A673 (cell line): ENCODE measurements at regions not wholly inside any gene's neighbourhood (a gene's known extent, or its start where the extent isn't known, plus 50 kb on each side); places are given as distances from the start of the nearest gene placed in this dataset.

Experiments used
- BruUV-seq: library from RNA; stranded (reverse); fragments of 400-500 nt; replicated peaks from 2 replicates; lab custom pipeline; 2021; lab: Mats Ljungman, UMichigan
- CTCF ChIA-PET: fragments of 300-600 bp; sonication (Branson Sonifier 250); formaldehyde crosslinking; loops from one replicate; lab custom pipeline; 2022; ENCODE audit warnings: antibody characterized with exemption; lab: Charles Lee
- POLR2A ChIA-PET: fragments of 300-600 bp; sonication (Branson Sonifier 250); formaldehyde crosslinking; loops from one replicate; lab custom pipeline; 2022; ENCODE audit warnings: antibody characterized with exemption; ENCODE audit not compliant: low non-redundant PET; lab: Charles Lee
- DNase-seq: peaks from one replicate; pipeline ENCODE4 v3.0.0-alpha.2; 2015; ENCODE audit warnings: low spot score
- H3K27ac ChIP-seq: fragments of 200-600 bp; sonication (generic); 2 replicates; pipeline ENCODE4 v1.5.1; 2016; ENCODE audit warnings: mixed run types, low read depth, mild to moderate bottlenecking, mixed read lengths, antibody characterized with exemption, low read length; ENCODE audit not compliant: poor library complexity, severe bottlenecking
- H3K27me3 ChIP-seq: fragments of 200-600 bp; sonication (generic); replicated peaks from 2 replicates; pipeline ENCODE4 v1.6.1; 2017; ENCODE audit warnings: mixed run types, low read depth, mild to moderate bottlenecking, mixed read lengths, antibody characterized with exemption, low read length; ENCODE audit not compliant: insufficient read depth, poor library complexity
- H3K36me3 ChIP-seq: fragments of 200-600 bp; sonication (generic); 2 replicates; pipeline ENCODE4 v1.6.1; 2016; ENCODE audit warnings: mixed run types, mild to moderate bottlenecking, mixed read lengths, antibody characterized with exemption, low read length; ENCODE audit not compliant: insufficient read depth, poor library complexity, severe bottlenecking
- H3K4me1 ChIP-seq: fragments of 200-600 bp; sonication (generic); 2 replicates; pipeline ENCODE4 v1.6.1; 2017; ENCODE audit warnings: mixed run types, mild to moderate bottlenecking, mixed read lengths, antibody characterized with exemption, low read length; ENCODE audit not compliant: insufficient read depth, poor library complexity, severe bottlenecking
- H3K4me3 ChIP-seq: fragments of 200-600 bp; sonication (generic); 2 replicates; pipeline ENCODE4 v1.5.1; 2016; ENCODE audit warnings: low read depth, mixed run types, mild to moderate bottlenecking, mixed read lengths, low read length; ENCODE audit not compliant: poor library complexity, severe bottlenecking
- H3K9me3 ChIP-seq: fragments of 200-600 bp; sonication (generic); 2 replicates; pipeline ENCODE4 v1.6.1; 2016; ENCODE audit warnings: mixed run types, low read depth, mild to moderate bottlenecking, mixed read lengths, antibody characterized with exemption, low read length; ENCODE audit not compliant: poor library complexity, severe bottlenecking
- CTCF ChIP-seq: fragments of 300-800, 200-600 bp; sonication (generic); conservative IDR thresholded peaks from 2 replicates; pipeline ENCODE4 v1.5.1; 2017; ENCODE audit warnings: low read depth, mild to moderate bottlenecking, antibody characterized with exemption, low read length, moderate library complexity, mixed read lengths
- EZH2 ChIP-seq: fragments of 200-600 bp; sonication (generic); IDR thresholded peaks from 2 replicates; pipeline ENCODE4 v1.6.1; 2017; ENCODE audit warnings: borderline replicate concordance, low read depth, mild to moderate bottlenecking, mixed read lengths, antibody characterized with exemption, low read length; ENCODE audit not compliant: poor library complexity, severe bottlenecking
- intact Hi-C: fragments of 100-400 bp; cut with micrococcal nuclease; formaldehyde crosslinking; loops from one replicate; pipeline ENCODE4 v1.10.0; 2022; ENCODE audit not compliant: unreplicated experiment

DNA sequence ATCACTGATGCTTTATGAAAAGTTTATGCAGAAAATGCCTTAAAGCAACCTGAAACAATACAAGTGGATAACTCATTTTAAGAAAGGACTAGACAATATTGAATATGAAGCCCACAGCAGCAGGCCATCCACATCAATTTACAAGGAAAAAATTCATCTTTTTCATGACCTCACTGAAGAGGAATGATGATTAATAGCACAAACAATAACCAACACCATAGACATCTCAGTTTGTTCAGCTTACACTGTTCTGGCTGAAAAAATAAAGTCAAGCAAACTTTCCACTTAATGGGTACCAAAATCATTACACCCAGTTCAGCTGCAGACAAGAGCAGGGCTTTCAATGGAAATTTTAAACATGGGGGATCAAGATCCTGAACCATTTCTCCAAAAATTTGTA is 380.6 kb upstream of the NEGR1 start:
- Histone ChIP-seq H3K4me3 (no peak overlapping the region), H3K9me3 (no peaks in the 10 kb centered on the region), H3K27me3 (no peaks in the 10 kb centered on the region), H3K36me3 (no peaks in the 10 kb centered on the region), H3K4me1 (no peaks in the 10 kb centered on the region), H3K27ac (no peak overlapping the region)
- ChIA-PET CTCF (no interaction called here), POLR2A (no interaction called here)
- intact Hi-C loops: no loop called here
- no peak for TF ChIP-seq CTCF
- no peak for TF ChIP-seq EZH2
- no peak for DNase-seq
- no TSS peak for BruUV-seq

- TF ChIP-seq CTCF (no peak), EZH2 (no peak)
- H3K27ac ChIP-seq: no peak overlapping the region
- H3K4me1 ChIP-seq: peaks cover 11% of the 10 kb centered on the region
- no peaks in the 10 kb centered on the region for H3K27me3 ChIP-seq
- BruUV-seq: no TSS peak
- POLR2A ChIA-PET: no interaction called here
- CTCF ChIA-PET: no interaction called here
- no peak overlapping the region for H3K4me3 ChIP-seq
- no peak for DNase-seq
- intact Hi-C loops: no loop called here
- H3K36me3 ChIP-seq: no peaks in the 10 kb centered on the region
- no peaks in the 10 kb centered on the region for H3K9me3 ChIP-seq
Measured at GRCh38 chr1:72650843-72651435, 368.6 kb upstream of the NEGR1 start.

- TF ChIP-seq CTCF: no peak
- no peak for TF ChIP-seq EZH2
- intact Hi-C loops: no loop called here
- no peaks in the 10 kb centered on the region for H3K36me3 ChIP-seq
- no TSS peak for BruUV-seq
- ChIA-PET CTCF (no interaction called here), POLR2A (no interaction called here)
- no peak overlapping the region for H3K27ac ChIP-seq
- no peaks in the 10 kb centered on the region for H3K27me3 ChIP-seq
- H3K4me3 ChIP-seq: no peak overlapping the region
- no peaks in the 10 kb centered on the region for H3K9me3 ChIP-seq
- H3K4me1 ChIP-seq: peaks cover 11% of the 10 kb centered on the region
- no peak for DNase-seq
Measured at GRCh38 chr1:72649991-72650390, 367.7 kb upstream of the NEGR1 start.
